Neural crest cell (in vitro differentiated cells): ENCODE measurements at regions not wholly inside any gene's neighbourhood (a gene's known extent, or its start where the extent isn't known, plus 50 kb on each side); places are given as distances from the start of the nearest gene placed in this dataset.

Source experiments
- DNase-seq: peaks from one replicate; pipeline ENCODE4 v3.0.0; 2021; ENCODE audit warnings: low read depth, mixed read lengths, low spot score
- H3K27ac Mint-ChIP-seq: one replicate; pipeline ENCODE4 v1.8.0; 2021; ENCODE audit warnings: mild to moderate bottlenecking, mixed read lengths; ENCODE audit not compliant: unreplicated experiment
- H3K27me3 Mint-ChIP-seq: 2 replicates; pipeline ENCODE4 v1.8.0; 2021; ENCODE audit warnings: low read depth, mild to moderate bottlenecking, mixed read lengths
- H3K36me3 Mint-ChIP-seq: 2 replicates; pipeline ENCODE4 v1.8.0; 2021; ENCODE audit warnings: low read depth, mild to moderate bottlenecking, mixed read lengths
- H3K4me1 Mint-ChIP-seq: 2 replicates; pipeline ENCODE4 v1.8.0; 2021; ENCODE audit warnings: mixed read lengths
- H3K4me3 Mint-ChIP-seq: one replicate; pipeline ENCODE4 v1.8.0; 2021; ENCODE audit warnings: mild to moderate bottlenecking, mixed read lengths
- H3K9me3 Mint-ChIP-seq: 2 replicates; pipeline ENCODE4 v1.8.0; 2021; ENCODE audit warnings: mixed read lengths
- CTCF ChIP-seq: fragments of 200-600 bp; sonication (generic); conservative IDR thresholded peaks from 2 replicates; pipeline ENCODE4 v1.5.0; 2021; ENCODE audit warnings: antibody characterized with exemption, mild to moderate bottlenecking

GRCh38 chr6:16047435-16047990, 81.4 kb upstream of the MYLIP start:
- Mint-ChIP-seq H3K4me1 (no peaks in the 10 kb centered on the region), H3K27me3 (no peaks in the 10 kb centered on the region), H3K9me3 (peaks cover 2% of the 10 kb centered on the region), H3K27ac (no peak overlapping the region), H3K4me3 (no peak overlapping the region), H3K36me3 (no peaks in the 10 kb centered on the region)
- DNase-seq = no peak
- no peak for TF ChIP-seq CTCF

DNA sequence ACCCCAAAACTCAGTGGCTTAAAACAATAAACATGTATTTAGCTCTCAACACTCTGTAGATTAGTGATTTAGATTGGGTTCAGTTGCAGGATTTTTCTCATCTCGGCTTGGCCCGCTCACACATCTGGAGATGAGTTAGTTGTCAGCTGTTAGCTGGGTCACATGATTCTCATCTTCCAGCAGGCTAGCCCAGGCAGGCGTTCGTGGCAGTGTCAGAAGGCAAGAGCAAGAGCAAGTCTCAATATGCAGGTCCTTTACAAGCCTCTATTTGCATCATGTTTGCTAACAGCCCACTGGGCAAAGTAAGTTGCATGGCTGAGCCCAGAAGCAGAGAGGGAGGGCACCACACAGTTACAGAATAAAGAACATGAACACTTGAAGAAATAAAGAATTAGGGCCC, 83.6 kb upstream of the MYLIP start:
- DNase-seq = no peak
- peaks cover 4% of the 10 kb centered on the region for H3K36me3 Mint-ChIP-seq
- H3K27ac Mint-ChIP-seq = no peak overlapping the region
- no peaks in the 10 kb centered on the region for H3K27me3 Mint-ChIP-seq
- peaks cover 7% of the 10 kb centered on the region for H3K9me3 Mint-ChIP-seq
- no peak overlapping the region for H3K4me3 Mint-ChIP-seq
- H3K4me1 Mint-ChIP-seq = no peaks in the 10 kb centered on the region
- TF ChIP-seq CTCF = no peak

DNA sequence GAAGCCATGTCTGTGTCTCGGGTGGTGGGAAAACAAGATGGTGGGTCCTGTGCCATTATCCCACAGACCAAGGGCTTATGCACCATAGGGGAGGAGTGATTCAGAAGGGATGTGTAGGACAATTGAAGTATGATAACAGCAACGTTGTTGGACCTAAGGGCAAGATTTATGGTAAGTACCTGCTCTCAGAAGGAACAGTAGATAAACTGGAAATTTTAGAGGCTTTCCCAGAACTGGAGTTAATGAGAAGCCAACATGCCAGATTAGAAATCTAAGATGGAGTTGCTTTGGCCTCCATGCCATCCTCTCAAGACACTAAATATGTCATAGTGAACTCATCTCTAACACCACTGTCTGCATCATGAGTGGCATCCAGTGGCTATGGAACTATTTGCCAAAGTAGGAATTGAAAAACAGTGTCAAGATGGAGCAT, 84.7 kb upstream of the MYLIP start:
- H3K9me3 Mint-ChIP-seq = peaks cover 9% of the 10 kb centered on the region
- no peak for DNase-seq
- no peaks in the 10 kb centered on the region for H3K27me3 Mint-ChIP-seq
- TF ChIP-seq CTCF = no peak
- no peak overlapping the region for H3K4me3 Mint-ChIP-seq
- H3K27ac Mint-ChIP-seq = no peak overlapping the region
- no peaks in the 10 kb centered on the region for H3K4me1 Mint-ChIP-seq
- H3K36me3 Mint-ChIP-seq = peaks cover 8% of the 10 kb centered on the region

DNA sequence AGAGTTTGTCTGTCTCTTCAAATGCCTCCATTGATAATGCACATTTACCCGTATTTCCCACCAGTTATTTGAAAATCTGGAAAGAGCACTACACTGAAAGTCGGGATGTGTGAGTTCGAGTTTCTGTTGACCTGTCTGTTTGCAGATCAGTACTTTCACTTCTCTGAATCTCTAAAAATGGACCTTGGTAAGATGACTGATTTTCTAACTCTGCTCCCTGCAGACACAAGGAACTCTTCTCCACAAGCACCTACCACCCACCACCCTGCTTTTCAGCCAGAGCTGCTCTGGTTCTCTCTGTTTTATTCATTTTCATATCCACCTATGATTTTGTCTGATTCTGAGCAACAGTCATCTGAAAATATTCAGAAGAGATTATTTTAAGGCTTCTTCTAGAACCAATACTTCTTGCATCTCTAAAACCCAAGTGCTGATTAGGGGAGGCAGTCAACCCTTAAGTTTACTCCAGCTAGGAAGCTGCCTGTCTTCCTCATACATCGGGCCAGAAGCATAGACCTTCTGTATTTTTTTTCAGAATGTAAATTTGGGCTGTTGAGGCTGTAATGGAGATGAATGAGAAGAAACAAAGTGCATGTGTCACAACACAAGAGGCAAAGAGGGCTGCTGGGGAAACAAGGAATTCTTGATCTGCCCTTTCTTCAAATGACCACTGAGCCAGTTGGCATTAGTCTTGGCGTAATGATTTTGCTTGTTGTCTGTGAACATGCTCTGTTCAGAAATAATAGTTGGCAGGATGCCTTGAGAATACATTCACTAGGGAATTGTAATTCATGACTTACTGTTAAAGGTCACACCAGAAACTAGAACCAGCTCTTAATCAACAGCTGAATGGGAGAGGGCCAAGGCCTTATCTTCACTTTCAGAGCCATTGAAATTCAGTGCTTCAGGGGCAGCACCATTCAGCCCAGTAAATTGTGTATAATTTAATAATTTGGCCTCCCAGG, 85.4 kb upstream of the MYLIP start:
- peaks cover 7% of the 10 kb centered on the region for H3K9me3 Mint-ChIP-seq
- no peak for TF ChIP-seq CTCF
- peaks cover 8% of the 10 kb centered on the region for H3K36me3 Mint-ChIP-seq
- no peaks in the 10 kb centered on the region for H3K27me3 Mint-ChIP-seq
- H3K4me3 Mint-ChIP-seq = no peak overlapping the region
- no peak overlapping the region for H3K27ac Mint-ChIP-seq
- H3K4me1 Mint-ChIP-seq = no peaks in the 10 kb centered on the region
- DNase-seq = no peak

DNA sequence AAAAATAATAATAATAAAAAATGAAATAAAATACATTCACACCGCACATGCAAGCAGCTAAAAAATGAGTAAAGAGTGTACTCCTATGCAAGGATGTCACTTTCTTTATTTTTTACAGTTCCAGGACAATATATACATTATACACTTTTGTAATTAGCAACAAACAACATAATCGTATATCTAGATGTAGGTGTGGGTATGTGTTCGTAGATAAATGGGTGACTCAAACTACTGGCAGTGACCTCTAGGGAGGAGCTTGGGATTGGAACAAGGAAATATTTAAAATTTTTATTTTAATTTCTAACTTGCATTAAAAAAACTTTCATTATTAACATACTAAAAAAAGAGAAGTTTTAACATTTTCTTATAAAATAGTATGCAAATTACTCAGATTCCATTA, 86.1 kb upstream of the MYLIP start:
- no peaks in the 10 kb centered on the region for H3K27me3 Mint-ChIP-seq
- H3K4me1 Mint-ChIP-seq = no peaks in the 10 kb centered on the region
- DNase-seq = no peak
- no peak overlapping the region for H3K27ac Mint-ChIP-seq
- peaks cover 7% of the 10 kb centered on the region for H3K9me3 Mint-ChIP-seq
- H3K4me3 Mint-ChIP-seq = no peak overlapping the region
- H3K36me3 Mint-ChIP-seq = peaks cover 8% of the 10 kb centered on the region
- no peak for TF ChIP-seq CTCF
